ENCODE measurements at regions not wholly inside any gene's neighbourhood (a gene's known extent, or its start where the extent isn't known, plus 50 kb on each side); places are given as distances from the start of the nearest gene placed in this dataset.
A peak's percentile ranks its signal among the peaks of the same experiment; 100 is the strongest.

GRCh38 chr6:119677384-119677783, 327.8 kb upstream of the MAN1A1 start:
- no peak for TF ChIP-seq CTCF (IDR thresholded peaks at IDR 0.05)
- no peaks in the 10 kb centered on the region for H3K9me3 ChIP-seq (replicated peaks in 1 of 2; ENCODE audit: control insufficient read depth in 1 of 2, insufficient read depth in 1 of 2, low read length in 2 of 2)
- no peak overlapping the region for H3K4me3 Mint-ChIP-seq
- no peaks in the 10 kb centered on the region for H4K20me1 ChIP-seq (ENCODE audit: insufficient read depth, low read length)
- H3K4me2 ChIP-seq (replicated peaks; ENCODE audit: extremely low read depth, low read length, poor library complexity, severe bottlenecking): no peak overlapping the region
- no peak overlapping the region for H3K27ac ChIP-seq (ENCODE audit: low read depth in 1 of 2, low read length in 2 of 2)
- no peaks in the 10 kb centered on the region for H3K36me3 Mint-ChIP-seq
- intact Hi-C loops (cut with micrococcal nuclease): no loop called here
- no peak for DNase-seq
- peak overlapping the region in 1 of 7 donors; percentile 35 for H3K27ac Mint-ChIP-seq
- no peaks in the 10 kb centered on the region for H3K79me2 ChIP-seq (ENCODE audit: insufficient read depth, low read length)
- WGBS (ENCODE audit: insufficient coverage): 38% methylated on average over 1 of the region's 2 CpGs
- H3K27me3 ChIP-seq (ENCODE audit: control insufficient read depth in 2 of 2, insufficient read depth in 2 of 2, low read length in 2 of 2): no peaks in the 10 kb centered on the region
- H3K4me1 ChIP-seq (ENCODE audit: control insufficient read depth in 1 of 2, insufficient read depth in 2 of 2, low read length in 2 of 2): no peaks in the 10 kb centered on the region
- H2AFZ ChIP-seq (ENCODE audit: insufficient read depth, low read depth, low read length, poor library complexity, severe bottlenecking): no peak overlapping the region
- no peaks in the 10 kb centered on the region for H3K36me3 ChIP-seq (replicated peaks in 1 of 2; ENCODE audit: control insufficient read depth in 1 of 2, insufficient read depth in 2 of 2, low read length in 2 of 2)
- no peak overlapping the region for H3K4me3 ChIP-seq (replicated peaks in 1 of 3; ENCODE audit: low read depth in 2 of 3, low read length in 3 of 3)
- no peaks in the 10 kb centered on the region for H3K9me3 Mint-ChIP-seq
- no peak overlapping the region for H3K9ac ChIP-seq (ENCODE audit: insufficient read depth, low read length, poor library complexity, severe bottlenecking)
- peaks cover 2% of the 10 kb centered on the region for H3K4me1 Mint-ChIP-seq
- no peaks in the 10 kb centered on the region for H3K27me3 Mint-ChIP-seq (ENCODE audit: low read depth in 3 of 3)

- H3K4me1 ChIP-seq (ENCODE audit: control insufficient read depth in 1 of 2, insufficient read depth in 2 of 2, low read length in 2 of 2): no peaks in the 10 kb centered on the region
- H3K4me1 Mint-ChIP-seq: peaks cover 2% of the 10 kb centered on the region
- no peak overlapping the region for H3K27ac Mint-ChIP-seq
- H4K20me1 ChIP-seq (ENCODE audit: insufficient read depth, low read length): no peaks in the 10 kb centered on the region
- H3K9me3 Mint-ChIP-seq: no peaks in the 10 kb centered on the region
- no peak overlapping the region for H3K4me3 ChIP-seq (replicated peaks in 1 of 3; ENCODE audit: low read depth in 2 of 3, low read length in 3 of 3)
- H2AFZ ChIP-seq (ENCODE audit: insufficient read depth, low read depth, low read length, poor library complexity, severe bottlenecking): no peak overlapping the region
- no peak overlapping the region for H3K4me2 ChIP-seq (replicated peaks; ENCODE audit: extremely low read depth, low read length, poor library complexity, severe bottlenecking)
- no peaks in the 10 kb centered on the region for H3K27me3 Mint-ChIP-seq (ENCODE audit: low read depth in 3 of 3)
- H3K36me3 ChIP-seq (replicated peaks in 1 of 2; ENCODE audit: control insufficient read depth in 1 of 2, insufficient read depth in 2 of 2, low read length in 2 of 2): no peaks in the 10 kb centered on the region
- H3K27ac ChIP-seq (ENCODE audit: low read depth in 1 of 2, low read length in 2 of 2): no peak overlapping the region
- no peaks in the 10 kb centered on the region for H3K27me3 ChIP-seq (ENCODE audit: control insufficient read depth in 2 of 2, insufficient read depth in 2 of 2, low read length in 2 of 2)
- intact Hi-C loops (cut with micrococcal nuclease): no loop called here
- no peaks in the 10 kb centered on the region for H3K36me3 Mint-ChIP-seq
- no peaks in the 10 kb centered on the region for H3K79me2 ChIP-seq (ENCODE audit: insufficient read depth, low read length)
- TF ChIP-seq CTCF (IDR thresholded peaks at IDR 0.05): no peak
- no peak overlapping the region for H3K4me3 Mint-ChIP-seq
- no peaks in the 10 kb centered on the region for H3K9me3 ChIP-seq (replicated peaks in 1 of 2; ENCODE audit: control insufficient read depth in 1 of 2, insufficient read depth in 1 of 2, low read length in 2 of 2)
- DNase-seq: no peak
- H3K9ac ChIP-seq (ENCODE audit: insufficient read depth, low read length, poor library complexity, severe bottlenecking): no peak overlapping the region
- no CpG with 5 or more reads among the region's 4 CpGs for WGBS (ENCODE audit: insufficient coverage)
Measured at GRCh38 chr6:119676961-119677360, 327.4 kb upstream of the MAN1A1 start.
